Tibial nerve (tissue), 4 donors: ENCODE measurements at regions not wholly inside any gene's neighbourhood (a gene's known extent, or its start where the extent isn't known, plus 50 kb on each side); places are given as distances from the start of the nearest gene placed in this dataset.
"Not testable (repeated sequence)": the region's sequence is repeated elsewhere in the genome, so short reads cannot be mapped to it uniquely, and the experiment has no call there.

ENCODE experiments used
- CTCF ChIP-seq, 5 experiments: fragments of 200-600 bp in 3 of 5; fragments of 450-650 bp in 2 of 5; sonication (generic) in 3 of 5; IDR thresholded peaks; one replicate each; pipeline ENCODE4 v1.5.1; 2016 to 2019; ENCODE audit warnings: antibody characterized with exemption in 5 of 5, mild to moderate bottlenecking in 3 of 5, moderate library complexity in 2 of 5
- EP300 ChIP-seq, 2 donors: sonication (generic); formaldehyde crosslinking; IDR thresholded peaks; one replicate each; pipeline ENCODE4 v1.6.1; 2017; ENCODE audit warnings: antibody characterized with exemption in 2 of 2, mild to moderate bottlenecking in 1 of 2
- POLR2A ChIP-seq, 2 donors: fragments of 450-650 bp; IDR thresholded peaks; one replicate each; pipeline ENCODE4 v1.6.1; 2017; ENCODE audit warnings: antibody characterized with exemption in 2 of 2, mild to moderate bottlenecking in 2 of 2, moderate library complexity in 2 of 2

GRCh38 chr6:27830600-27831433 is 81.4 kb downstream of the OR2B2 start:
- not testable (repeated sequence) for TF ChIP-seq CTCF, POLR2A, EP300 (IDR thresholded peaks at IDR 0.05)
